ENCODE measurements at regions not wholly inside any gene's neighbourhood (a gene's known extent, or its start where the extent isn't known, plus 50 kb on each side); places are given as distances from the start of the nearest gene placed in this dataset.

DNA sequence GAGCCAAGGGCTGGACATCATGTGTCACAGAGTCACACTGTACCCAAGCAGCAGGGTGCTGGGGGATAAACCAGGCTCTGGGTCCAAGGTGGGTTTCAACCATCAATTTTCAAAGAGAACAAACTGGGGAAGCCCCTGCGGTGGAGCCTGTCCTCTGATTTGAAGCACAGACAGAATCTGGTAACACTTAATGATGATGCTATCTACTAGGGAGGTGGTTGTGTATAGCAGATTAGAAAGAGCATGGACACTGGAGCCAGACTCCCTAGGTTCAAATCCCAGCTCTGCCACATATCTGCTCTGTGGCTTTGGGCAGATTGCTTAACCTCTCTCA, 204.9 kb upstream of the ZMIZ1 start:
- H3K27ac ChIP-seq: no peak overlapping the region
- H3K9me3 ChIP-seq: no peaks in the 10 kb centered on the region
- H3K36me3 ChIP-seq: no peaks in the 10 kb centered on the region
- H3K4me3 ChIP-seq: no peak overlapping the region
- H3K27me3 ChIP-seq: no peaks in the 10 kb centered on the region
- no peaks in the 10 kb centered on the region for H3K4me1 ChIP-seq
- WGBS, 2 donors: 100% methylated on average over 1 of the region's 1 CpG; no CpG with 5 or more reads in 1 of the 2 donors
- DNase-seq (no peak), ATAC-seq (ENCODE audit: low FRiP score in 2 of 2) (no peak)
- no peak for TF ChIP-seq EP300 (IDR thresholded peaks at IDR 0.05)
- no peak for TF ChIP-seq POLR2A (IDR thresholded peaks at IDR 0.05)
- TF ChIP-seq POLR2AphosphoS5 (IDR thresholded peaks at IDR 0.05): no peak
- TF ChIP-seq, protein P1, sequence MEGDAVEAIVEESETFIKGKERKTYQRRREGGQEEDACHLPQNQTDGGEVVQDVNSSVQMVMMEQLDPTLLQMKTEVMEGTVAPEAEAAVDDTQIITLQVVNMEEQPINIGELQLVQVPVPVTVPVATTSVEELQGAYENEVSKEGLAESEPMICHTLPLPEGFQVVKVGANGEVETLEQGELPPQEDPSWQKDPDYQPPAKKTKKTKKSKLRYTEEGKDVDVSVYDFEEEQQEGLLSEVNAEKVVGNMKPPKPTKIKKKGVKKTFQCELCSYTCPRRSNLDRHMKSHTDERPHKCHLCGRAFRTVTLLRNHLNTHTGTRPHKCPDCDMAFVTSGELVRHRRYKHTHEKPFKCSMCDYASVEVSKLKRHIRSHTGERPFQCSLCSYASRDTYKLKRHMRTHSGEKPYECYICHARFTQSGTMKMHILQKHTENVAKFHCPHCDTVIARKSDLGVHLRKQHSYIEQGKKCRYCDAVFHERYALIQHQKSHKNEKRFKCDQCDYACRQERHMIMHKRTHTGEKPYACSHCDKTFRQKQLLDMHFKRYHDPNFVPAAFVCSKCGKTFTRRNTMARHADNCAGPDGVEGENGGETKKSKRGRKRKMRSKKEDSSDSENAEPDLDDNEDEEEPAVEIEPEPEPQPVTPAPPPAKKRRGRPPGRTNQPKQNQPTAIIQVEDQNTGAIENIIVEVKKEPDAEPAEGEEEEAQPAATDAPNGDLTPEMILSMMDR (IDR thresholded peaks at IDR 0.05): no peak

DNA sequence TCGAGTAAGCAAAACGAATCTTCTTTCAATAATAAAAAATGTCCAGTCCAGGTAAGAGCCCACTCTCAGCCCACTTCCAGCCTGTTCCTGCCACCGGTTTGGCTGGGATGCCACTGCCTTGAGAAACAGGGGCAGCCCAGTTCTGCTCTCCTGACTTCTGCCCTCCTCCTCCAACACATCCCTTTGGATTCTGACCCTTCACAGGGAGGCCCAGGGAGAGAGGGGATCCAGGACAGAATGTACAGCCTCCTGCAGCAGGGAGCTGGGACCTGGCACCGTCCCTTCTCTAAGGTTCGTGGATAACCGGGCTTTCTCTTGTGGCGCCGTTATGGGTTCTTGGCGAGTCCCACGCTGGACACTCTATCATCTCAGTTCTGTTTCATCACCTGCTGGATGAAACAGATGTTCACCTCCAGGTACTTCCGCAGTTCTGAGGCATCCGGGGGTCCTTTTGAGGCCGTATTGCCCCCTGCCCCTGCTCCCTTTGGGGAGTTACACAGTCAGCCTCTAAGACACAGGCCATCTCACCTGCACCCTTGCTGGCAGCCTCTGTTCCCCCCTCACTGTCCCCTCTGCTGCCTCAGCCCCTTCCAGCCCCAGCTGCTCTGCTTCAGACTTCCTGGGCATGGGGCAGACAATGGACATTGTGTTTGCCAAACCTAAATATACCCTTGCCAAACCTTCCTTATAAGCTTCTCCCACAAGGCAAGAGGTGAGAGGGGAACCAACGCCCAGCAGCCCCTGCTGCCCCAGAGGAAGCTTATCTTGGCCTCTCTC, 203.8 kb upstream of the ZMIZ1 start:
- no peak overlapping the region for H3K27ac ChIP-seq
- H3K4me1 ChIP-seq: no peaks in the 10 kb centered on the region
- H3K36me3 ChIP-seq: no peaks in the 10 kb centered on the region

DNA sequence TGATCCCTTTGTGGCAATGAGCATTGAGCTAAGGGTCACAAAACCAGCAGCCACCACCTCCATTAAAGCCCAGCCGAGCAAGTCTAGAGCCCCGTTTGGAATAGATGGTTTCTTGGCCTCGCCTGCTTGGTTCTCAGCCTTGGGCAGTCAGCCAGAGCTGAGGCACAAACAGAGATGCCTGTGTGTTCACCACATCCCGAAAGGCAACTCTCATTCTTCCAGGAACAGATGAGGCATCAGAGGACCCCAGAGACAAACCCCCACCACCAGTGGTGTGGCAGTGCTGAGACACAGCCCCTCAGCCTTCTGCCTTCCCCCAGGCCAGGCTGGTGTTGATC, 203.3 kb upstream of the ZMIZ1 start:
- TF ChIP-seq POLR2AphosphoS5 (IDR thresholded peaks at IDR 0.05) (no peak), POLR2A (IDR thresholded peaks at IDR 0.05) (no peak), EP300 (IDR thresholded peaks at IDR 0.05) (no peak)
- TF ChIP-seq, protein P1 (IDR thresholded peaks at IDR 0.05): no peak
- ATAC-seq (ENCODE audit: low FRiP score in 2 of 2): no peak
- no peaks in the 10 kb centered on the region for H3K27me3 ChIP-seq
- 72% methylated on average over 4 of the region's 4 CpGs; no CpG with 5 or more reads in 1 of the 2 donors for WGBS, 2 donors
- H3K36me3 ChIP-seq: no peaks in the 10 kb centered on the region
- H3K9me3 ChIP-seq: no peaks in the 10 kb centered on the region
- no peaks in the 10 kb centered on the region for H3K4me1 ChIP-seq
- no peak overlapping the region for H3K27ac ChIP-seq
- H3K4me3 ChIP-seq: no peak overlapping the region
- no peak for DNase-seq

More for the DNA sequence above, 203.8 kb upstream of the ZMIZ1 start:
- no peak for TF ChIP-seq EP300 (IDR thresholded peaks at IDR 0.05)
- no peak for TF ChIP-seq POLR2A (IDR thresholded peaks at IDR 0.05)
- TF ChIP-seq POLR2AphosphoS5 (IDR thresholded peaks at IDR 0.05): no peak
- TF ChIP-seq, protein P1 (IDR thresholded peaks at IDR 0.05): no peak
- no peak overlapping the region for H3K4me3 ChIP-seq
- H3K9me3 ChIP-seq: no peaks in the 10 kb centered on the region
- 91% methylated on average over 13 to 14 of the region's 14 CpGs for WGBS, 2 donors
- DNase-seq (no peak), ATAC-seq (ENCODE audit: low FRiP score in 2 of 2) (no peak)
- no peaks in the 10 kb centered on the region for H3K27me3 ChIP-seq

DNA sequence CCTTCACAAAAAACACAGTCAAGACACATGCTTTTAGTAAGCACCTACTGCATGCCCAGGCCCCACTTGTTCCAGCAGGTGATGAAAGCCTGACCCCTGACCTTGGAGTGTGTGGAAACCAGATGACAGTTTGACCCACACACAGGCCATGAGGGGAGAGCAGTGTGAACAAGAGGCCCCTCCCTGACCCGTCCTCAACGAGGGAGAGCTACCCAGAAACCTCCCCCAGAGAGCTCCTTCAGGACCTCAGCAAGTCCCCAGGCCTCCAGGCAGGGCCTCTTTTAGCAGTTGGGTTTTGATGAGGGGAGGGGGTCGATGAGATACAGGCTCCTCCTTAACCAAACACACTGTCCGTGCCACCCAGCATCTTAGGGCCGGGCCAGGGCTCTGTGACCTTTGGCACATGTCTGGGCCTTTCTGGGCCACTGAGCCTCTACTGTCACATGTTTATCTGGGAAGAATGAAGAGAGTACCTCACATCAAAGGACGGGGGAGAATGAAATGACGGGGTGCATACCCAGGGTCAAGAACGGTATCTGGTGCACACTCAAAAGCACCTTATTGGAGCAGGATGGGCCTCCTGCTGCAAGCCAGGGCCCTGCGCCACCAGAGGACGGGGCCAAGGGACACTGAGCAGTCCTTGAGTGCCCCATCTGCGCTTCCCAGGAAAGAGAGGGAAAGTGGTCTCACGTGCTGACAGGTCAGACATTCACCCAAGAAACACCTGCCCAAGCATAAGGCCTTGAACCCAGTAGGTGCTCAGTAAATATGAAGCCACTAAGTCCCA, 202.6 kb upstream of the ZMIZ1 start:
- DNase-seq: no peak

More for the DNA sequence above, 202.6 kb upstream of the ZMIZ1 start:
- Histone ChIP-seq H3K27me3 (no peaks in the 10 kb centered on the region), H3K4me3 (no peak overlapping the region), H3K27ac (no peak overlapping the region), H3K4me1 (no peaks in the 10 kb centered on the region), H3K36me3 (no peaks in the 10 kb centered on the region), H3K9me3 (no peaks in the 10 kb centered on the region)
- ATAC-seq (ENCODE audit: low FRiP score in 2 of 2): no peak
- no peak for TF ChIP-seq POLR2AphosphoS5 (IDR thresholded peaks at IDR 0.05)
- no peak for TF ChIP-seq POLR2A (IDR thresholded peaks at IDR 0.05)
- TF ChIP-seq EP300 (IDR thresholded peaks at IDR 0.05): no peak
- TF ChIP-seq, protein P1 (IDR thresholded peaks at IDR 0.05): no peak
- WGBS, 2 donors: 89 to 95% methylated on average over 10 to 12 of the region's 12 CpGs
